ENCODE measurements at regions not wholly inside any gene's neighbourhood (a gene's known extent, or its start where the extent isn't known, plus 50 kb on each side); places are given as distances from the start of the nearest gene placed in this dataset.

GRCh38 chr1:82317671-82318070, 516.9 kb downstream of the ADGRL2 start:
- DNase-seq (ENCODE audit: low read depth): peak; percentile 36
- no peak overlapping the region for H3K4me3 ChIP-seq (ENCODE audit: low read depth, low read length)
- TF ChIP-seq CTCF (conservative IDR thresholded peaks at IDR 0.05; ENCODE audit: low read depth, low read length): no peak

GRCh38 chr1:82299656-82300055, 498.9 kb downstream of the ADGRL2 start:
- H3K4me3 ChIP-seq (ENCODE audit: low read depth, low read length): no peak overlapping the region
- no peak for TF ChIP-seq CTCF (conservative IDR thresholded peaks at IDR 0.05; ENCODE audit: low read depth, low read length)
- DNase-seq (ENCODE audit: low read depth): no peak

- H3K4me3 ChIP-seq (ENCODE audit: low read depth, low read length): no peak overlapping the region
- TF ChIP-seq CTCF (conservative IDR thresholded peaks at IDR 0.05; ENCODE audit: low read depth, low read length): no peak
- DNase-seq (ENCODE audit: low read depth): no peak
Measured at GRCh38 chr1:82299056-82299455, 498.3 kb downstream of the ADGRL2 start.

GRCh38 chr1:82297139-82297896, 496.6 kb downstream of the ADGRL2 start:
- TF ChIP-seq CTCF (conservative IDR thresholded peaks at IDR 0.05; ENCODE audit: low read depth, low read length): no peak
- no peak overlapping the region for H3K4me3 ChIP-seq (ENCODE audit: low read depth, low read length)
- DNase-seq (ENCODE audit: low read depth): no peak

GRCh38 chr1:82287556-82287955, 486.8 kb downstream of the ADGRL2 start:
- no peak for TF ChIP-seq CTCF (conservative IDR thresholded peaks at IDR 0.05; ENCODE audit: low read depth, low read length)
- DNase-seq (ENCODE audit: low read depth): no peak
- H3K4me3 ChIP-seq (ENCODE audit: low read depth, low read length): no peak overlapping the region

GRCh38 chr1:82284213-82284612, 483.5 kb downstream of the ADGRL2 start:
- DNase-seq (ENCODE audit: low read depth): peak; percentile 1
- no peak overlapping the region for H3K4me3 ChIP-seq (ENCODE audit: low read depth, low read length)
- TF ChIP-seq CTCF (conservative IDR thresholded peaks at IDR 0.05; ENCODE audit: low read depth, low read length): no peak

GRCh38 chr1:82279241-82279640, 478.5 kb downstream of the ADGRL2 start:
- no peak overlapping the region for H3K4me3 ChIP-seq (ENCODE audit: low read depth, low read length)
- DNase-seq (ENCODE audit: low read depth): no peak
- no peak for TF ChIP-seq CTCF (conservative IDR thresholded peaks at IDR 0.05; ENCODE audit: low read depth, low read length)
